ENCODE measurements at regions not wholly inside any gene's neighbourhood (a gene's known extent, or its start where the extent isn't known, plus 50 kb on each side); places are given as distances from the start of the nearest gene placed in this dataset.

DNA sequence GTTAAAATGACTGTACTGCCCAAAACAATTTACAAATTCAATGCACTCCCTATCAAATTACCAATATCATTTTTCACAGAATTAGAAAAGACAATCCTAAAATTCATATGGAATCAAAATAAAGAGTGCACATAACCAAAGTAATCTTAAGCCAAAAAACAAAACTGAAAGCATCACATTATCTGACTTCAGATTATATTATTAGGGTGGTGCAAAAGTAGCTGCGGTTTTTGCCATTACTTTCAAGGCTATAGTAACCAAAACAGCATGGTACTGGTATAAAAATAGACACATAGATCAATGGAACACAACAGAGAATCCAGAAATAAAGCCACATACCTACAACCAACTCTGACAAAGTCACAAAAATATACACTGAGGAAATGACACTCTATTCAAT lies 396.6 kb downstream of the EIPR1 start:
- no peaks in the 10 kb centered on the region for H3K36me3 ChIP-seq
- no peak for DNase-seq
- intact Hi-C loops (cut with DNase I) = no loop called here
- no peak overlapping the region for H3K27ac ChIP-seq
- H3K4me1 ChIP-seq = no peaks in the 10 kb centered on the region
- WGBS, 2 donors = 55 to 88% methylated on average over 1 of the region's 1 CpG
- no peaks in the 10 kb centered on the region for H3K27me3 ChIP-seq
- H3K4me3 ChIP-seq = no peak overlapping the region
- TF ChIP-seq POLR2AphosphoS5 (IDR thresholded peaks at IDR 0.05) (no peak), POLR2A (IDR thresholded peaks at IDR 0.05) (no peak), EP300 (IDR thresholded peaks at IDR 0.05) (no peak)
- TF ChIP-seq, protein P1, sequence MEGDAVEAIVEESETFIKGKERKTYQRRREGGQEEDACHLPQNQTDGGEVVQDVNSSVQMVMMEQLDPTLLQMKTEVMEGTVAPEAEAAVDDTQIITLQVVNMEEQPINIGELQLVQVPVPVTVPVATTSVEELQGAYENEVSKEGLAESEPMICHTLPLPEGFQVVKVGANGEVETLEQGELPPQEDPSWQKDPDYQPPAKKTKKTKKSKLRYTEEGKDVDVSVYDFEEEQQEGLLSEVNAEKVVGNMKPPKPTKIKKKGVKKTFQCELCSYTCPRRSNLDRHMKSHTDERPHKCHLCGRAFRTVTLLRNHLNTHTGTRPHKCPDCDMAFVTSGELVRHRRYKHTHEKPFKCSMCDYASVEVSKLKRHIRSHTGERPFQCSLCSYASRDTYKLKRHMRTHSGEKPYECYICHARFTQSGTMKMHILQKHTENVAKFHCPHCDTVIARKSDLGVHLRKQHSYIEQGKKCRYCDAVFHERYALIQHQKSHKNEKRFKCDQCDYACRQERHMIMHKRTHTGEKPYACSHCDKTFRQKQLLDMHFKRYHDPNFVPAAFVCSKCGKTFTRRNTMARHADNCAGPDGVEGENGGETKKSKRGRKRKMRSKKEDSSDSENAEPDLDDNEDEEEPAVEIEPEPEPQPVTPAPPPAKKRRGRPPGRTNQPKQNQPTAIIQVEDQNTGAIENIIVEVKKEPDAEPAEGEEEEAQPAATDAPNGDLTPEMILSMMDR (IDR thresholded peaks at IDR 0.05) = no peak
- H3K9me3 ChIP-seq = peaks cover 0 to 2% (median 0%) of the 10 kb centered on the region in 4 donors

DNA sequence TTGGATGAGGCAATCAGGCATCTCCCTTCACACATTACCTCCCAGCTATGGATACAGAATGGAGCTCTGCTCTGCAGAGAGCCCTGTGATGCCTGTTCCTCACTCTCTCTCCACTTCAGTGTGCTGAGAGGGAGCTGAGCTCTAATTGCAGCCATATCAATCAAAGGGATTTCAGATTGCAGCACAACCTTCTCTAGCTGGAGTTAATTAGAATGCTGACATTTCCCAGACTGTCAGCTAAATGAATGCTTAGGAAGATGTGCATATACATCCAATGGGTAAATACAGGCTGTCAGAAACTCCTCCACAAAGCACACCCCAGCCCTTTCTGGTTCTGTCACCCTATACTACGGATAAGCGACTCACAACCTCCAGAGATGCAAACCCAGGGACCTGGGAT lies 402.6 kb downstream of the EIPR1 start:
- WGBS, 2 donors = 53 to 93% methylated on average over 2 of the region's 2 CpGs
- H3K4me3 ChIP-seq = no peak overlapping the region

DNA sequence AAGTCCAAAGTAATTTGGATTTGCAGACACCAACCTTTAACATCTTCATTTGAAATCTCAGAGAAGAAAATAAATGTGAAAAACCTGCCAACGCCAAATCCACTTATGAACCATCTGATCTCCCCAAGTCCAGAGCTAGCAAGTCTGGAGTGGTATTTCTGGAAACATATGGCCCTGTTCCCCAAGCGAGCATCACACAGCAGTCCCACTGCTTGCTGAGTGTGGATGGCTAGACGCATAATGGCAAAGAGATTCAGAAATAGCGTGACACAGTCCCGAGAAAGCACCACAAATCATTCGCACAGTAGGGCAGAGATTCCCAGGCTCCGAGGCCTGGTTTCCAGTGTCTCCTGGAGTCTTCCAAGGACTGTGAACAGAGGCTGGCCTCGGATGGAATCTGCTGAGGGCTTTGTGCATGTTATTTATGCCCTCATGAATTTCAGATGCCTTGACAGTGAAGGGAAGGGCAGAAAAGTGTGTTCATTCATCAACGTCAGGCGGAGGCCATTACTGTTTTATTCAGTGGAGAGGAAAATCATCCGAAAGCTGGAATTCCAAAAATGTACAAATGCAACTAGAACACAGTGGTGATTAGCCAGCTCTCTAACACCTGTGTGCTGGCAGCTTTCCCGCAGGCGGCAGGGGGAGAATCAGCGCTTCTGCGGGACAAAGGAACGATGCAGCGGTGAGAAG lies 417.0 kb downstream of the EIPR1 start:
- Histone ChIP-seq H3K4me3 (no peak overlapping the region), H3K27me3 (no peaks in the 10 kb centered on the region), H3K9me3 (peaks cover 0 to 3% (median 2%) of the 10 kb centered on the region in 4 donors), H3K4me1 (no peaks in the 10 kb centered on the region), H3K36me3 (no peaks in the 10 kb centered on the region), H3K27ac (no peak overlapping the region)
- TF ChIP-seq, protein P1 (IDR thresholded peaks at IDR 0.05) = no peak
- TF ChIP-seq POLR2AphosphoS5 (IDR thresholded peaks at IDR 0.05) (no peak), POLR2A (IDR thresholded peaks at IDR 0.05) (no peak), EP300 (IDR thresholded peaks at IDR 0.05) (no peak)
- intact Hi-C loops (cut with DNase I) = no loop called here
- no peak for DNase-seq
- WGBS, 2 donors = 80 to 90% methylated on average over 17 of the region's 17 CpGs

More for the DNA sequence above, 402.6 kb downstream of the EIPR1 start:
- Histone ChIP-seq H3K4me1 (no peaks in the 10 kb centered on the region), H3K9me3 (peaks cover 0 to 4% (median 1%) of the 10 kb centered on the region in 4 donors), H3K27me3 (peaks cover 0 to 3% (median 0%) of the 10 kb centered on the region in 3 donors), H3K27ac (no peak overlapping the region), H3K36me3 (no peaks in the 10 kb centered on the region)
- intact Hi-C loops (cut with DNase I) = no loop called here
- no peak for DNase-seq
- TF ChIP-seq POLR2AphosphoS5 (IDR thresholded peaks at IDR 0.05) (no peak), EP300 (IDR thresholded peaks at IDR 0.05) (no peak), POLR2A (IDR thresholded peaks at IDR 0.05) (no peak)
- TF ChIP-seq, protein P1 (IDR thresholded peaks at IDR 0.05) = no peak

DNA sequence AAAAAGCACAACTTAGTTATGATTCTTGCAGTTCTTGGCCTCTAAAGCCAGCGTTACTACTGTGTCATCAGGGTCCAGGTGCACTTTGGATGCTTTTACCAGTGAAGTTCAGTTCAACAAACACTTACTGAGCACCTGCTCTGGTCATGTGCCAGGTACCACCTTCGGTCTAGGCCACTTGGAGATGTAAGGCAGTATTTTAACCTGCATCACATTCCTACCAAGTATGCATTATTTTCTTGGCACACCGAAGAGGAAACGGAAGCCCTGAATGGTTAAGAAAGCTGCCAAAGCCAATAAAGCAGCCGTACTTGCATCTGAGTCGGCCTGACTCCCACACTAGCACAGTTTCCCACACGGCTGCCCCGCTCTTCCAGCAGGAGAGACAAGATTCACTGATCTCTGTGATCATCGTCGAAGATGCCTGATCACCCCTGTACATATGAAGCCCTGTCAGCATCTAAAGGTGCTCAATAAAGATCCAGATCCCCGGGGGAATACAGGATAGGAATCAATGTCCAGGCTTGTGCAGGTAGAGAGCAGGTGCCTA lies 427.1 kb downstream of the EIPR1 start:
- Histone ChIP-seq H3K4me3 (no peak overlapping the region), H3K36me3 (no peaks in the 10 kb centered on the region), H3K4me1 (no peaks in the 10 kb centered on the region), H3K9me3 (no peaks in the 10 kb centered on the region), H3K27ac (no peak overlapping the region), H3K27me3 (no peaks in the 10 kb centered on the region)
- intact Hi-C loops (cut with DNase I) = no loop called here
- 65 to 79% methylated on average over 11 of the region's 11 CpGs for WGBS, 2 donors
- TF ChIP-seq POLR2A (IDR thresholded peaks at IDR 0.05) (no peak), EP300 (IDR thresholded peaks at IDR 0.05) (no peak), POLR2AphosphoS5 (IDR thresholded peaks at IDR 0.05) (no peak)
- TF ChIP-seq, protein P1 (IDR thresholded peaks at IDR 0.05) = no peak
- no peak for DNase-seq

All from sigmoid colon (tissue), 6 donors.